Upper lobe of left lung (tissue), 6 donors: ENCODE measurements at regions not wholly inside any gene's neighbourhood (a gene's known extent, or its start where the extent isn't known, plus 50 kb on each side); places are given as distances from the start of the nearest gene placed in this dataset.

Experiments used
- ATAC-seq, 2 donors: fragments of 200-7000 bp; cut with Tn5 transposase; one replicate each; pipeline ENCODE4 v1.9.1; 2022; ENCODE audit warnings: mild to moderate bottlenecking in 2 of 2, moderate library complexity in 2 of 2; ENCODE audit not compliant: low FRiP score in 2 of 2
- DNase-seq, 2 donors: peaks; one replicate each; pipeline ENCODE4 v3.0.0-alpha.2; 2019 to 2020
- H3K27ac ChIP-seq, 4 donors: fragments of 200-600 bp; sonication (generic); one replicate each; pipeline ENCODE4 v1.5.1; 2016 to 2019
- H3K27me3 ChIP-seq, 4 donors: fragments of 200-600 bp; sonication (generic); one replicate each; pipeline ENCODE4 v1.5.1; 2017 to 2019
- H3K36me3 ChIP-seq, 4 donors: fragments of 200-600 bp; sonication (generic); one replicate each; pipeline ENCODE4 v1.5.1; 2016 to 2019
- H3K4me1 ChIP-seq, 4 donors: fragments of 200-600 bp; sonication (generic); one replicate each; pipeline ENCODE4 v1.5.1; 2018 to 2019
- H3K4me3 ChIP-seq, 4 donors: fragments of 200-600 bp; sonication (generic); one replicate each; pipeline ENCODE4 v1.5.1; 2017 to 2019; ENCODE audit warnings: mild to moderate bottlenecking in 2 of 4, moderate library complexity in 1 of 4
- H3K9me3 ChIP-seq, 4 donors: fragments of 200-600 bp; sonication (generic); one replicate each; pipeline ENCODE4 v1.5.1; 2018 to 2019
- EP300 ChIP-seq, 4 donors: sonication (generic); formaldehyde crosslinking; IDR thresholded peaks; one replicate each; pipeline ENCODE4 v1.5.1; 2017; ENCODE audit warnings: antibody characterized with exemption in 4 of 4, control low read depth in 2 of 4
- POLR2A ChIP-seq, 4 donors: fragments of 450-650 bp; IDR thresholded peaks; one replicate each; pipeline ENCODE4 v1.5.1; 2016 to 2017; ENCODE audit warnings: antibody characterized with exemption in 4 of 4, mild to moderate bottlenecking in 2 of 4
- POLR2AphosphoS5 ChIP-seq, 2 donors: sonication (generic); formaldehyde crosslinking; IDR thresholded peaks; one replicate each; pipeline ENCODE4 v1.5.1; 2017; ENCODE audit warnings: antibody characterized with exemption in 2 of 2
- WGBS, 2 donors: methylation state at CpG; one replicate each; pipeline ENCODE4 v1.1.5; 2017 to 2018; 5-methylcytosine and 5-hydroxymethylcytosine counted together
- TF ChIP-seq, protein P1 (sequence below), 6 experiments: fragments of 450-650 bp in 4 of 6; fragments of 200-600 bp in 2 of 6; sonication (generic) in 2 of 6; IDR thresholded peaks; one replicate each; pipeline ENCODE4 v1.5.1; 2016 to 2019; ENCODE audit warnings: antibody characterized with exemption in 6 of 6
- donor health status: DM: no; HTN: no; CAD: no; lungs with moderate emphysema.
- donor health status: DM: no; HTN: yes; CAD: no; lungs with severe emphysema.

DNA sequence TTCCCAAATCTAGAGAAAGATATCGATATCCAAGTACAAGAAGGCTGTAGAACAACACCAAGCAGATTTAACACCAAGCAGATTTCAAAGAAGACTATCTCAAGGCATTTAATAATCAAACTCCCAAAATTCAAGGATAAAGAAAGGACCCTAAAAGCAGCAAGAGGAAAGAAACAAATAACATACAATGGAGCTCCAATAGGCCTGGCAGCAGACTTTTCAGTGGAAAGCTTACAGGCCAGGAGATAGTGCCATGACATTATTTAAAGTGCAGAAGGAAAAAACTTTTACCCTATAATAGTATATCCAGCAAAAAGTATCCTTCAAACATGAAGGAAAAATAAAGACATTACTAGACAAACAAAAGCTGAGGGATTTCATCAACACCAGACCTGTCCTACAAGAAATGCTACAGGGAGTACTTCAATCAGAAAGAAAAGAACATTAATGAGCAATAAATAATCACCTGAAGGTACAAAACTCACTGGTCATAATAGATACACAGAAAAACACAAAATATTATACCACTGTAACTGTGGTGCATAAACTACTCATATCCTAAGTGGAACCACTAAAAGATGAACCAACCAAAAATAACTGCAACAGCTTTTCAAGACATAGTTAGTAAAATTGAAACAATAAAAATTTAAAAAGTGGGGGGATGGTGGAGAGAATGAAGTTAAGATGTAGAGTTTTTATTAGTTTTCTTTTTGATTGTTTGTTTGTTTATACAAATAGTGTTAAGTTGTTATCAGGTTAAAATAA, 267.2 kb downstream of the AUH start:
- no peak for TF ChIP-seq EP300 (IDR thresholded peaks at IDR 0.05)
- TF ChIP-seq, protein P1, sequence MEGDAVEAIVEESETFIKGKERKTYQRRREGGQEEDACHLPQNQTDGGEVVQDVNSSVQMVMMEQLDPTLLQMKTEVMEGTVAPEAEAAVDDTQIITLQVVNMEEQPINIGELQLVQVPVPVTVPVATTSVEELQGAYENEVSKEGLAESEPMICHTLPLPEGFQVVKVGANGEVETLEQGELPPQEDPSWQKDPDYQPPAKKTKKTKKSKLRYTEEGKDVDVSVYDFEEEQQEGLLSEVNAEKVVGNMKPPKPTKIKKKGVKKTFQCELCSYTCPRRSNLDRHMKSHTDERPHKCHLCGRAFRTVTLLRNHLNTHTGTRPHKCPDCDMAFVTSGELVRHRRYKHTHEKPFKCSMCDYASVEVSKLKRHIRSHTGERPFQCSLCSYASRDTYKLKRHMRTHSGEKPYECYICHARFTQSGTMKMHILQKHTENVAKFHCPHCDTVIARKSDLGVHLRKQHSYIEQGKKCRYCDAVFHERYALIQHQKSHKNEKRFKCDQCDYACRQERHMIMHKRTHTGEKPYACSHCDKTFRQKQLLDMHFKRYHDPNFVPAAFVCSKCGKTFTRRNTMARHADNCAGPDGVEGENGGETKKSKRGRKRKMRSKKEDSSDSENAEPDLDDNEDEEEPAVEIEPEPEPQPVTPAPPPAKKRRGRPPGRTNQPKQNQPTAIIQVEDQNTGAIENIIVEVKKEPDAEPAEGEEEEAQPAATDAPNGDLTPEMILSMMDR (IDR thresholded peaks at IDR 0.05) = no peak
- no peak for TF ChIP-seq POLR2A (IDR thresholded peaks at IDR 0.05)
- TF ChIP-seq POLR2AphosphoS5 (IDR thresholded peaks at IDR 0.05) = no peak
- no peaks in the 10 kb centered on the region for H3K36me3 ChIP-seq
- H3K27ac ChIP-seq = no peak overlapping the region
- peaks cover 0 to 3% (median 0%) of the 10 kb centered on the region in 4 donors for H3K9me3 ChIP-seq
- whole genome bisulfite sequencing, 2 donors = 92 to 98% methylated on average over 1 of the region's 1 CpG
- peaks cover 5 to 6% (median 5%) of the 10 kb centered on the region in 4 donors for H3K4me1 ChIP-seq
- no peaks in the 10 kb centered on the region for H3K27me3 ChIP-seq
- no peak for DNase-seq
- no peak for ATAC-seq
- H3K4me3 ChIP-seq = no peak overlapping the region

DNA sequence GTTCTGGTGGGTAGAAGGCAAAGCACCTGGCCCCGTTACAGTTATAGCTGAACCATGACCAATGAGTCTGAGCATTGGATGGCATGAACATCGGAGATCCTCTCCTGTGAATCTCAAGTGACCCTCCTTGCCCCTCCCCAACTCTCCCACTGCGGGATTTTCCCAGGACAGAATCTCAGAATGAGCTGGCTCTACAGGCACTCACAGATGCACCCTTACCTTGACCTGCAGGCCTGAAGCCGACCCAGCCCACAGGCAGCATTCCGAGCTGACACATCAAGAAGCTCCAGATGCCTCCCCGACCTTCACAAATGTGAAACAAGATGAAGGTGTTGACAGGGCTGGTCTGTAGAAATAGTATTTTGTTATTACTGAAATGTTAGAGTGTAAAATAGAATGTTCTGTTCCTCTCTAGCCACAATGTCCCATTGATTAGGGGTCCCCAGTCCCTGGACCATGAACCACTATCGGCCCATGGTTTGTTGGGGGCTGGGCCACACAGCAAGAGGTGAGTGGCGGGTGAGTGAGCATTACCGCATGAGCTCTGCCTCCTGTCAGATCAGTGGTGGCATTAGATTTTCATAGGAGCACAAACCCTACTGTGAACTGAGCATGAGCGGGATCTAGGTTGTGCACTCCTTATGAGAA, 263.4 kb downstream of the AUH start:
- H3K27me3 ChIP-seq = no peaks in the 10 kb centered on the region
- H3K4me3 ChIP-seq = no peak overlapping the region
- peaks cover 0 to 3% (median 0%) of the 10 kb centered on the region in 4 donors for H3K9me3 ChIP-seq
- DNase-seq (no peak), ATAC-seq (no peak)
- peaks cover 25 to 31% (median 28%) of the 10 kb centered on the region in 4 donors for H3K4me1 ChIP-seq
- WGBS, 2 donors = 93 to 94% methylated on average over 9 to 10 of the region's 10 CpGs
- H3K36me3 ChIP-seq = no peaks in the 10 kb centered on the region
- H3K27ac ChIP-seq = no peak overlapping the region
- TF ChIP-seq, protein P1 (IDR thresholded peaks at IDR 0.05) = no peak
- TF ChIP-seq EP300 (IDR thresholded peaks at IDR 0.05) (no peak), POLR2A (IDR thresholded peaks at IDR 0.05) (no peak), POLR2AphosphoS5 (IDR thresholded peaks at IDR 0.05) (no peak)

DNA sequence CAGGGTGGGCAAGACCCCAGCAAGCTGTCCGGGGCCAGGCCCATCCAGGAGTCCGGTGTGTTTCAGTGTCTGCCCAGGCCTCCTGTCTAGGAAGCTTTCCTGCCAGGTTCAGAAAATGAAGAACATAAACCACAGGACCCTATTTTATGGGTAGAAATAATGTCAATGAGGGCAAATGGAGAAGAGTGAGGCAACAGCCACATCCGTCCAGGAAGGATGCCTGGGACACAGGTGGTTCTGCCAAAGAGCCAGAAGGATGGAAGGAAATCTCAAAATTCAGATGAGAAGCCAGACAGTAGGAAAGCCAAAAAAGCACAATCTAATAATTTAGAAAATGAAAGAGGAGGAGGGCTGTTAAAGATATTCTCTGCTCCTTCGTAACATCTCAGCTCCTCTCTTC, 262.3 kb downstream of the AUH start:
- H3K27me3 ChIP-seq = no peaks in the 10 kb centered on the region
- WGBS, 2 donors = 57 to 74% methylated on average over 4 of the region's 4 CpGs
- H3K27ac ChIP-seq = no peak overlapping the region
- DNase-seq (no peak), ATAC-seq (no peak)
- H3K9me3 ChIP-seq = no peaks in the 10 kb centered on the region
- H3K36me3 ChIP-seq = no peaks in the 10 kb centered on the region
- TF ChIP-seq, protein P1 (IDR thresholded peaks at IDR 0.05) = no peak
- TF ChIP-seq POLR2A (IDR thresholded peaks at IDR 0.05) (no peak), EP300 (IDR thresholded peaks at IDR 0.05) (no peak)
- peaks cover 25 to 31% (median 28%) of the 10 kb centered on the region in 4 donors for H3K4me1 ChIP-seq
- no peak overlapping the region for H3K4me3 ChIP-seq

DNA sequence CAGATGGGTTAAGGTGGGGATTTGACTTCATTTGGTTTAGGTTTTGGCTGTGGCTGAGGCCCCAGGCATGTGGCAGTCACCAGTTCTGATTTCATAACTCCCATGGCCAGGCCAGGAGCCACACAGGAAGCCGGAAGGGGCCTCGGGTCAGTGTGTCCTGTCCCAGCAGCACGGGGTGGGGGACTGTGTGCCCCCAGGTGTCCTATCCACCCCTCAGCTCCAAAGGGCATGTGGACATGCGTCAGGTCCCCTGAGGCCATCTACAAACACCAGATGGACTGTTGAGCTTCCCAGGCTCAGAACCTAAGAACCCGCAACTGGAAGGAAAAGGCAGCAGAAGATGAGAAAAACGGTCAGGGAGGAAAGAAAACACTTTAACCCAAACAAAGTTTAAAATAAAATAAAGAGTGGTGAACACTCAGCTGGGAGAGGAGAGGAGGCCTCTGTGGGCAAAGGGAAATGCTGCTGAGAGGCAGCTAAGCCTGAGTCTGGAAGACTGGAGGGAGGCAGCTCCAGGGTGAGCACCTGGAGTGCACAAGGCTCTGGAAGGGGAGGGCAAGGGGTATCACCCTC, 260.8 kb downstream of the AUH start:
- ATAC-seq = peak in 1 of 2 donors; percentile 34
- H3K4me1 ChIP-seq = peaks cover 25 to 31% (median 28%) of the 10 kb centered on the region in 4 donors
- WGBS, 2 donors = 43 to 75% methylated on average over 3 to 6 of the region's 6 CpGs

More for the DNA sequence above, 260.8 kb downstream of the AUH start:
- Histone ChIP-seq H3K4me3 (no peak overlapping the region), H3K36me3 (no peaks in the 10 kb centered on the region), H3K27ac (peak overlapping the region; percentile 26 to 71 (median 64)), H3K9me3 (no peaks in the 10 kb centered on the region), H3K27me3 (no peaks in the 10 kb centered on the region)
- TF ChIP-seq EP300 (IDR thresholded peaks at IDR 0.05) (peak in 1 of 4 donors; percentile 71), POLR2A (IDR thresholded peaks at IDR 0.05) (no peak), POLR2AphosphoS5 (IDR thresholded peaks at IDR 0.05) (peak; percentile 26 to 79)
- TF ChIP-seq, protein P1 (IDR thresholded peaks at IDR 0.05) = no peak
- DNase-seq = peak; percentile 27 to 56
